Suprapubic skin (tissue), 4 donors: ENCODE measurements at regions not wholly inside any gene's neighbourhood (a gene's known extent, or its start where the extent isn't known, plus 50 kb on each side); places are given as distances from the start of the nearest gene placed in this dataset.

ENCODE experiments used
- DNase-seq, 2 donors: peaks; one replicate each; pipeline ENCODE4 v3.0.0-alpha.2; 2019; ENCODE audit warnings: low spot score in 2 of 2
- H3K27ac ChIP-seq: fragments of 200-600 bp; sonication (generic); one replicate; pipeline ENCODE4 v1.5.1; 2019
- H3K27me3 ChIP-seq: fragments of 200-600 bp; sonication (generic); one replicate; pipeline ENCODE4 v1.5.1; 2019
- H3K36me3 ChIP-seq: fragments of 200-600 bp; sonication (generic); one replicate; pipeline ENCODE4 v1.5.1; 2019
- H3K4me1 ChIP-seq: fragments of 200-600 bp; sonication (generic); one replicate; pipeline ENCODE4 v1.5.1; 2019
- H3K4me3 ChIP-seq: fragments of 200-600 bp; sonication (generic); one replicate; pipeline ENCODE4 v1.5.1; 2019; ENCODE audit warnings: mild to moderate bottlenecking
- H3K9me3 ChIP-seq: fragments of 200-600 bp; sonication (generic); one replicate; pipeline ENCODE4 v1.5.1; 2019
- EP300 ChIP-seq: sonication (generic); formaldehyde crosslinking; IDR thresholded peaks from one replicate; pipeline ENCODE4 v1.6.1; 2017; ENCODE audit warnings: antibody characterized with exemption
- POLR2A ChIP-seq, 2 donors: fragments of 450-650 bp; IDR thresholded peaks; one replicate each; pipeline ENCODE4 v1.6.1; 2017; ENCODE audit warnings: antibody characterized with exemption in 2 of 2, mild to moderate bottlenecking in 2 of 2, moderate library complexity in 2 of 2
- POLR2AphosphoS5 ChIP-seq, 3 donors: sonication (generic); formaldehyde crosslinking; IDR thresholded peaks; one replicate each; pipeline ENCODE4 v1.6.1; 2017; ENCODE audit warnings: antibody characterized with exemption in 3 of 3
- WGBS: methylation state at CpG from one replicate; pipeline ENCODE4 v1.1.5; 2018; 5-methylcytosine and 5-hydroxymethylcytosine counted together
- TF ChIP-seq, protein P1 (sequence below), 2 donors: fragments of 200-600 bp in 1 of 2; fragments of 450-650 bp in 1 of 2; sonication (generic) in 1 of 2; IDR thresholded peaks; one replicate each; pipeline ENCODE4 v1.5.1; 2016 to 2019; ENCODE audit warnings: antibody characterized with exemption in 2 of 2, mild to moderate bottlenecking in 1 of 2, moderate library complexity in 1 of 2

DNA sequence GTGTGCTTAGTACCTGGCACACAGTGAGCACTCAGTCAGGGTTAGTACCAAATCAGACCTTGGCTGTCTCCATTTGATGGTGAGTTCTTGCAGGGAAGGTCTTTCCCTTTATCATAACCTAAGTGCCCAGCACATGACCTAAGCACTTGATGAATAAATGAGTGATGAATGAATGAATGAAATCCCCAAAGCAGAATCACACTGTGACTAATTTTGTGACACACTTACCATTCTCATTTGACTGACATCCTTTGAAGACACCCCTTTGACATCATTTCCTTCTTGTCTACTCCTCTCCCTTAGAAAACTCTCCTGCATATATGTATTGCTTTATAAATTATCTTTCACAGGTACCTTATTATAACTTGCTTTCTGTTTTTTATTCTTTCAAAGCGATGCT, 130.2 kb upstream of the ELL2 start:
- 98% methylated on average over 1 of the region's 1 CpG for WGBS
- no peaks in the 10 kb centered on the region for H3K27me3 ChIP-seq
- no peak for DNase-seq
- H3K27ac ChIP-seq, result no peak overlapping the region
- H3K9me3 ChIP-seq, result no peaks in the 10 kb centered on the region
- H3K4me3 ChIP-seq, result no peak overlapping the region
- no peak for TF ChIP-seq POLR2A (IDR thresholded peaks at IDR 0.05)
- TF ChIP-seq POLR2AphosphoS5 (IDR thresholded peaks at IDR 0.05), result no peak
- TF ChIP-seq, protein P1, sequence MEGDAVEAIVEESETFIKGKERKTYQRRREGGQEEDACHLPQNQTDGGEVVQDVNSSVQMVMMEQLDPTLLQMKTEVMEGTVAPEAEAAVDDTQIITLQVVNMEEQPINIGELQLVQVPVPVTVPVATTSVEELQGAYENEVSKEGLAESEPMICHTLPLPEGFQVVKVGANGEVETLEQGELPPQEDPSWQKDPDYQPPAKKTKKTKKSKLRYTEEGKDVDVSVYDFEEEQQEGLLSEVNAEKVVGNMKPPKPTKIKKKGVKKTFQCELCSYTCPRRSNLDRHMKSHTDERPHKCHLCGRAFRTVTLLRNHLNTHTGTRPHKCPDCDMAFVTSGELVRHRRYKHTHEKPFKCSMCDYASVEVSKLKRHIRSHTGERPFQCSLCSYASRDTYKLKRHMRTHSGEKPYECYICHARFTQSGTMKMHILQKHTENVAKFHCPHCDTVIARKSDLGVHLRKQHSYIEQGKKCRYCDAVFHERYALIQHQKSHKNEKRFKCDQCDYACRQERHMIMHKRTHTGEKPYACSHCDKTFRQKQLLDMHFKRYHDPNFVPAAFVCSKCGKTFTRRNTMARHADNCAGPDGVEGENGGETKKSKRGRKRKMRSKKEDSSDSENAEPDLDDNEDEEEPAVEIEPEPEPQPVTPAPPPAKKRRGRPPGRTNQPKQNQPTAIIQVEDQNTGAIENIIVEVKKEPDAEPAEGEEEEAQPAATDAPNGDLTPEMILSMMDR (IDR thresholded peaks at IDR 0.05), result no peak
- TF ChIP-seq EP300, result no peak
- peaks cover 22% of the 10 kb centered on the region for H3K4me1 ChIP-seq
- no peaks in the 10 kb centered on the region for H3K36me3 ChIP-seq

DNA sequence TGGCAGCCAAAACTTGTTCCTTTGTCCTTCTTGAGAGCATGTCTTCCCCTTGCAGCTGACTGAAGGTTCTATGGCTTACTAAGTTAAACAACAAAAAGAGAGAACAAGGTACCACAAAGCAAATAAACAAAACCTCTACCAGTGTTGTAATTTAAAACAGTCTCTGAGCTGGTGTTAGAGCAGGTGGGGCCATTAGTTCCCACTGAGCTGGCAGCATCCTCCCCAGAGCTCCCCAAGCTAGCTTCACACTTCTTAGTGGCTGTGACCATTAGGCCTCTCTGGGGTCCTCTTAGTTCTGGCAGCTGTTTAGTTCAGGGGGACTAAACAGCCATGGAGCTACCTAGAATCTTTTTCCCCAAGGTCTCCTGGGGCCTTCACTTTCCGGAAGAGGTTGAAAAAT, 128.6 kb upstream of the ELL2 start:
- 93% methylated on average over 1 of the region's 1 CpG for WGBS
- Histone ChIP-seq H3K36me3 (no peaks in the 10 kb centered on the region), H3K4me1 (peaks cover 22% of the 10 kb centered on the region), H3K27ac (no peak overlapping the region), H3K9me3 (no peaks in the 10 kb centered on the region), H3K27me3 (no peaks in the 10 kb centered on the region), H3K4me3 (no peak overlapping the region)
- TF ChIP-seq, protein P1 (IDR thresholded peaks at IDR 0.05), result no peak
- TF ChIP-seq POLR2A (IDR thresholded peaks at IDR 0.05) (no peak), POLR2AphosphoS5 (IDR thresholded peaks at IDR 0.05) (no peak), EP300 (no peak)
- DNase-seq, result no peak

DNA sequence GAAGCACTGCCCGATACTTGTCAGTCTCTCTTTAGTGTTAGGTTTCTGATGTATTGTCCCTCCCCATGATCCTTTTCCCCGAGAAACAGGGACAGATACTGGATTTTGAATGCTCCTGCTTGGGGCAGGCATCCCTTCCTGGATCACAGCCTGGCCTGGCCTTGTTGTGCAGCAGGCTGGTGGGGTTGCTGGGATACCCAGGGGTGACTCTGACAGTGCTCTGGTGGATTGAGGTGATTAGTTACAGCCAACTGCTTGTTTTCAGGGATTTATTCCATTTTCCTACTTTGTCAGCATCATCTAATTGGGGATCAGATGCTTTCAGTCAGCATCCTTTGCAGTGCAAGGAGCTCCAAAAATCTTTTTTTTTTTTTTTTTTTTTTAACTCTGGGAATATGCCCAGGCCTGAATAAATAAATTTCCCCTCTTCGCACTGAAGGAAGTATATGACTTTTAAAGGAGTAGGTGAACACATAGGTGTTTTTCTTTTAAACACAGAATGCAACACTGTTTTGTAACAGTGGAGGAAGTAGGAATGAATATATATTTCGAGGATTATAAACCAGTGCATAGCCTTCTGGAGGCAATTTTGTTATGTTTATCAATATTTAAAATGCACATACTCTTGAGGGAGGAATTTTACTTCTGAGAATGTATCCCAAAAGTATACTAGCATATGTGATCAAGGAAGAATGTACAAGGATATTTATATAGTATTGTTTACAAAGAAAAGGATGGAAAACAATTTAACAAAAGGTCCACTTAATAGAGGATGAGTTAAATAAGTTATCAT, 127.3 kb upstream of the ELL2 start:
- DNase-seq, result no peak
- H3K27ac ChIP-seq, result no peak overlapping the region
- H3K4me1 ChIP-seq, result peaks cover 17% of the 10 kb centered on the region
- H3K36me3 ChIP-seq, result no peaks in the 10 kb centered on the region
- H3K27me3 ChIP-seq, result no peaks in the 10 kb centered on the region
- 80% methylated on average over 4 of the region's 4 CpGs for WGBS
- H3K9me3 ChIP-seq, result no peaks in the 10 kb centered on the region
- TF ChIP-seq EP300, result no peak
- no peak for TF ChIP-seq POLR2A (IDR thresholded peaks at IDR 0.05)
- TF ChIP-seq, protein P1 (IDR thresholded peaks at IDR 0.05), result no peak
- no peak for TF ChIP-seq POLR2AphosphoS5 (IDR thresholded peaks at IDR 0.05)
- H3K4me3 ChIP-seq, result no peak overlapping the region

DNA sequence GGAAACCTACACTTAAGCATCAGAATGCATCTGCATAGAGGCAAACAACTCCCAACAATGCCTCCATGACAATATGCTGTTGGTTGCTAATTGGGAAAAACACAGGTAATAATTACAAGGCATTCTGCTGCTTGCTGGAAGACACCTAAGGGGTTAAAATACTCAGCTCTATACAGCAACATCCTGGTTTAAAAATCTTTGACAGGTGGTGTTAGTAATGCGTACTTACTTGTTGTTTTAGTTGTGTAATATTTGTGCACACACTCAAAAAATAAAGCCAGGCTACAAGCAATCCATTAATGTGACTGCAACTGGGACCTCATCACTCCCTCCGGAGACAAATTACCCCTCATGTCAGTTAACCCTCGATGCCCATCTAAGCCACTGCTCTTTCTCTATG, 126.3 kb upstream of the ELL2 start:
- no peak for DNase-seq
- no peak overlapping the region for H3K27ac ChIP-seq
- H3K4me3 ChIP-seq, result no peak overlapping the region
- no peaks in the 10 kb centered on the region for H3K9me3 ChIP-seq
- peaks cover 11% of the 10 kb centered on the region for H3K4me1 ChIP-seq
- WGBS, result 50% methylated on average over 3 of the region's 3 CpGs
- H3K36me3 ChIP-seq, result no peaks in the 10 kb centered on the region
- TF ChIP-seq POLR2AphosphoS5 (IDR thresholded peaks at IDR 0.05) (no peak), EP300 (no peak), POLR2A (IDR thresholded peaks at IDR 0.05) (no peak)
- TF ChIP-seq, protein P1 (IDR thresholded peaks at IDR 0.05), result no peak
- no peaks in the 10 kb centered on the region for H3K27me3 ChIP-seq

DNA sequence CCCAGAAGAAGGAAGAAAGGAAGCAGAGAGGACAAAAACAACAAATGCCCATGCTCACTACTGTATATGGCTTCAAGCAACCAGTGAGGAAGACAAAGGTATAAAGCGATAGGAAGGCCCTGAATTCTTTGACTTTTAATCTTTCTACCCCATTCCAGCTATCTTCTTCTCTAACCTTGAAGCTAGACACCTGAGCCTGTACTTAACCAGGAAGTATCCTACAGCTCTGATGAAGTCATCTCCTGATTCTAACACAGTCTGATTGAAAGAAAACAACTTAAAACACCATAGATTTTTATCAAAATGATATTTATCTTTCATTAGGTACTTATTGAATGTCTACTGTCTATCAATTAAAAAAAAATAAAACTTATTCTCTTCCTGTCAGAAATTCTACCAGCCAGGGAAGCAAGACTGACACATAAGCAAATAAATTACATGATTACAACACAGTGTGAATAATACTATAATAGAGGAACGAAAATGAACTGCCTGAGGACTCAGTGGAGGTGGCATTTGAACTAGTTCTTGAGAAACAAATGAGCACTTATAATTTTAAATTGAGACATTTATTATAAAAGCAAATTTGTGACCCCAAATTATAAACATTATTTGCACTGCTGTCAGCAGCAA, 123.3 kb upstream of the ELL2 start:
- TF ChIP-seq, protein P1 (IDR thresholded peaks at IDR 0.05), result no peak
- TF ChIP-seq POLR2AphosphoS5 (IDR thresholded peaks at IDR 0.05), result no peak
- TF ChIP-seq POLR2A (IDR thresholded peaks at IDR 0.05), result no peak
- TF ChIP-seq EP300, result no peak
- Histone ChIP-seq H3K9me3 (no peaks in the 10 kb centered on the region), H3K4me3 (no peak overlapping the region), H3K4me1 (peaks cover 7% of the 10 kb centered on the region), H3K36me3 (no peaks in the 10 kb centered on the region), H3K27ac (no peak overlapping the region), H3K27me3 (no peaks in the 10 kb centered on the region)
- DNase-seq, result no peak
- 31% methylated on average over 2 of the region's 2 CpGs for WGBS
